Superior temporal gyrus (tissue), 1 donor: ENCODE measurements at regions not wholly inside any gene's neighbourhood (a gene's known extent, or its start where the extent isn't known, plus 50 kb on each side); places are given as distances from the start of the nearest gene placed in this dataset.
A peak's percentile ranks its signal among the peaks of the same experiment; 100 is the strongest.
"Not testable (repeated sequence)": the region's sequence is repeated elsewhere in the genome, so short reads cannot be mapped to it uniquely, and the experiment has no call there.

Source experiments
- DNase-seq: peaks from one replicate; pipeline ENCODE4 v3.0.0-alpha.2; 2016; ENCODE audit errors: extremely low spot score

GRCh38 chr15:89028036-89028435 is 60.2 kb upstream of the ABHD2 start:
- DNase-seq = no peak

GRCh38 chr15:89030311-89030710 is 57.9 kb upstream of the ABHD2 start:
- peak; percentile 31 for DNase-seq

- DNase-seq = not testable (repeated sequence)
These were observed 56.5 kb upstream of the ABHD2 start for GRCh38 chr15:89031637-89032285.

- DNase-seq = peak; percentile 38
These were observed 54.0 kb upstream of the ABHD2 start for GRCh38 chr15:89034305-89034704.

GRCh38 chr15:89035150-89035549 is 53.1 kb upstream of the ABHD2 start:
- DNase-seq = no peak

GRCh38 chr15:89035658-89036057 is 52.6 kb upstream of the ABHD2 start:
- DNase-seq = no peak

GRCh38 chr15:89038146-89038545 is 50.1 kb upstream of the ABHD2 start:
- no peak for DNase-seq
